HepG2 (cell line): ENCODE measurements at regions not wholly inside any gene's neighbourhood (a gene's known extent, or its start where the extent isn't known, plus 50 kb on each side); places are given as distances from the start of the nearest gene placed in this dataset.

Experiments used
- ATAC-seq: fragments of 200-7000 bp; cut with Tn5 transposase; 3 replicates; pipeline ENCODE4 v1.9.1; 2020; ENCODE audit warnings: mild to moderate bottlenecking, moderate library complexity
- BruUV-seq: library from RNA; stranded (reverse); fragments of 400-500 nt; replicated peaks from 2 replicates; lab custom pipeline; 2021; lab: Mats Ljungman, UMichigan
- CTCF ChIA-PET: fragments of 300-600 bp; formaldehyde crosslinking; extraction: SDS; loops from one replicate; lab custom pipeline; 2021; ENCODE audit warnings: low total read pairs, inconsistent platforms, low intra/inter-chr PET ratio; lab: Yijun Ruan, JAX
- POLR2A ChIA-PET: fragments of 350-600 bp; sonication (Branson Sonifier 250); formaldehyde crosslinking; loops from one replicate; lab custom pipeline; 2020; ENCODE audit warnings: antibody characterized with exemption, inconsistent platforms; lab: Yijun Ruan, JAX
- DNase-seq: peaks from one replicate; pipeline ENCODE4 v3.0.0-alpha.2; 2015; ENCODE audit warnings: low spot score
- FAIRE-seq: peaks from 3 replicates; lab custom pipeline; 2011; peaks lifted over from hg19 to GRCh38; lab: Jason Lieb, UNC
- H2AFZ ChIP-seq: one replicate; pipeline ENCODE4 v1.6.1; 2011; ENCODE audit warnings: low read length, inconsistent platforms
- H3K27ac ChIP-seq: fragments of 300-600 bp; 3 replicates; pipeline ENCODE4 v1.8.0; 2011; ENCODE audit warnings: mixed run types, mild to moderate bottlenecking, mixed read lengths, low read length, inconsistent platforms; ENCODE audit not compliant: insufficient read depth; ENCODE audit errors: extremely low read length
- H3K27me3 ChIP-seq, 2 experiments: fragments of 200-600 bp in 1 of 2; 2 replicates in 1 of 2; 3 replicates in 1 of 2; pipeline versions ENCODE4 v1.6.0 to v1.8.0; 2011; ENCODE audit warnings: low read length in 2 of 2, mild to moderate bottlenecking in 2 of 2, moderate library complexity in 2 of 2, inconsistent platforms in 1 of 2; ENCODE audit not compliant: insufficient read depth in 2 of 2, control insufficient read depth in 1 of 2
- H3K36me3 ChIP-seq, 2 experiments: fragments of 200-600 bp in 1 of 2; replicated peaks in 1 of 2; 2 replicates in 1 of 2; 3 replicates in 1 of 2; pipeline versions ENCODE4 v1.5.1 to v1.8.0; 2011; ENCODE audit warnings: low read length in 2 of 2, inconsistent platforms in 1 of 2; ENCODE audit not compliant: insufficient read depth in 2 of 2, control insufficient read depth in 1 of 2
- H3K4me1 ChIP-seq: 2 replicates; pipeline ENCODE4 v1.5.1; 2012; ENCODE audit warnings: low read length, inconsistent platforms; ENCODE audit not compliant: insufficient read depth
- H3K4me2 ChIP-seq: 2 replicates; pipeline ENCODE4 v1.6.0; 2011; ENCODE audit warnings: low read depth, low read length, inconsistent platforms
- H3K4me3 ChIP-seq, 3 experiments: fragments of 200-600 bp in 1 of 3; sonication (generic), shearing (Covaris generic) in 1 of 3; replicated peaks in 1 of 3; 2 replicates each; pipeline ENCODE4 v1.5.1; 2011 to 2016; ENCODE audit warnings: low read length in 3 of 3, inconsistent platforms in 2 of 3, low read depth in 2 of 3, mild to moderate bottlenecking in 2 of 3, control low read depth in 1 of 3, mixed read lengths in 1 of 3; ENCODE audit not compliant: insufficient read depth in 1 of 3
- H3K79me2 ChIP-seq: one replicate; pipeline ENCODE4 v1.6.1; 2011; ENCODE audit warnings: low read length, inconsistent platforms; ENCODE audit not compliant: insufficient read depth
- H3K9ac ChIP-seq: 2 replicates; pipeline ENCODE4 v1.6.0; 2011; ENCODE audit warnings: mild to moderate bottlenecking, low read depth, low read length, inconsistent platforms; ENCODE audit not compliant: insufficient read depth
- H3K9me3 ChIP-seq: 2 replicates; pipeline ENCODE4 v1.5.1; 2012; ENCODE audit warnings: mild to moderate bottlenecking, low read length
- H4K20me1 ChIP-seq: 2 replicates; pipeline ENCODE4 v1.6.0; 2011; ENCODE audit warnings: inconsistent platforms, mild to moderate bottlenecking, low read length, moderate library complexity; ENCODE audit not compliant: insufficient read depth
- GRHL1 ChIP-seq: sonication (generic); formaldehyde crosslinking; conservative IDR thresholded peaks from 2 replicates; pipeline ENCODE4 v1.8.0; 2022; ENCODE audit warnings: missing genetic modification reagents
- HNRNPL ChIP-seq: fragments of 200-400 bp; formaldehyde crosslinking; IDR thresholded peaks from 2 replicates; pipeline ENCODE4 v1.6.1; 2017; ENCODE audit warnings: mild to moderate bottlenecking, low read depth, low read length
- NFYB ChIP-seq: sonication (generic); formaldehyde crosslinking; IDR thresholded peaks from 2 replicates; pipeline ENCODE4 v1.4.0; 2020; ENCODE audit warnings: missing genetic modification reagents
- NKX3-1 ChIP-seq: sonication (generic); formaldehyde crosslinking; IDR thresholded peaks from 2 replicates; pipeline ENCODE4 v1.5.0; 2020; ENCODE audit warnings: missing genetic modification reagents
- POLR2AphosphoS2 ChIP-seq: IDR thresholded peaks from 2 replicates; pipeline ENCODE4 v1.6.1; 2011; ENCODE audit warnings: low read depth, low read length, improper control_type of control experiment
- RBFOX2 ChIP-seq: fragments of 200-400 bp; formaldehyde crosslinking; IDR thresholded peaks from 2 replicates; pipeline ENCODE4 v1.6.1; 2017; ENCODE audit warnings: low read depth, mild to moderate bottlenecking, low read length
- SKI ChIP-seq: fragments of 450-650 bp; IDR thresholded peaks from one replicate; pipeline ENCODE4 v1.6.1; 2018; ENCODE audit warnings: mild to moderate bottlenecking; ENCODE audit not compliant: partially characterized antibody
- TEAD2 ChIP-seq: sonication (generic); formaldehyde crosslinking; IDR thresholded peaks from 2 replicates; pipeline ENCODE4 v1.9.0; 2021; ENCODE audit warnings: missing genetic modification reagents
- TSC22D2 ChIP-seq: sonication (generic); formaldehyde crosslinking; IDR thresholded peaks from 2 replicates; pipeline ENCODE4 v1.5.1; 2020; ENCODE audit warnings: missing genetic modification reagents, mild to moderate bottlenecking, borderline replicate concordance
- USF2 ChIP-seq, 2 experiments: sonication (generic) in 1 of 2; formaldehyde crosslinking in 1 of 2; IDR thresholded peaks; 2 replicates each; pipeline versions ENCODE4 v1.5.1 to v1.6.1; 2011 to 2020; ENCODE audit warnings: borderline replicate concordance in 1 of 2, low read depth in 1 of 2, low read length in 1 of 2, mild to moderate bottlenecking in 1 of 2, missing genetic modification reagents in 1 of 2, moderate library complexity in 1 of 2
- ZNF331 ChIP-seq: sonication (generic); formaldehyde crosslinking; IDR thresholded peaks from 2 replicates; pipeline ENCODE4 v1.4.0; 2020; ENCODE audit warnings: missing genetic modification reagents
- WGBS: methylation state at CpG from one replicate; pipeline ENCODE4 v1.1.6; 2017; ENCODE audit warnings: low lambda C conversion rate; 5-methylcytosine and 5-hydroxymethylcytosine counted together
- in situ Hi-C: cut with HindIII; loops from 2 replicates; pipeline ENCODE4 v1.10.0; 2017; ENCODE audit warnings: low pct_unique_long_range_greater_than_20kb; ENCODE audit not compliant: extremely low pct_ligation_motif_present
- intact Hi-C: fragments of 100-400 bp; cut with micrococcal nuclease; formaldehyde crosslinking; loops from one replicate; pipeline ENCODE4 v1.10.0; 2022; ENCODE audit not compliant: unreplicated experiment
- TF ChIP-seq, protein P1 (sequence below): sonication (generic); formaldehyde crosslinking; IDR thresholded peaks from 2 replicates; pipeline ENCODE4 v1.4.0; 2020; ENCODE audit warnings: missing genetic modification reagents, borderline replicate concordance

GRCh38 chr1:147079400-147080005 is 92.8 kb downstream of the PRKAB2 start (continued):
- TF ChIP-seq USF2 (IDR thresholded peaks at IDR 0.05; ENCODE audit: low read depth, low read length), result no peak
- TF ChIP-seq USF2 (CRISPR knock-in tag; IDR thresholded peaks at IDR 0.05; ENCODE audit: borderline replicate concordance), result no peak
- no peak for TF ChIP-seq NFYB (CRISPR knock-in tag)

DNA sequence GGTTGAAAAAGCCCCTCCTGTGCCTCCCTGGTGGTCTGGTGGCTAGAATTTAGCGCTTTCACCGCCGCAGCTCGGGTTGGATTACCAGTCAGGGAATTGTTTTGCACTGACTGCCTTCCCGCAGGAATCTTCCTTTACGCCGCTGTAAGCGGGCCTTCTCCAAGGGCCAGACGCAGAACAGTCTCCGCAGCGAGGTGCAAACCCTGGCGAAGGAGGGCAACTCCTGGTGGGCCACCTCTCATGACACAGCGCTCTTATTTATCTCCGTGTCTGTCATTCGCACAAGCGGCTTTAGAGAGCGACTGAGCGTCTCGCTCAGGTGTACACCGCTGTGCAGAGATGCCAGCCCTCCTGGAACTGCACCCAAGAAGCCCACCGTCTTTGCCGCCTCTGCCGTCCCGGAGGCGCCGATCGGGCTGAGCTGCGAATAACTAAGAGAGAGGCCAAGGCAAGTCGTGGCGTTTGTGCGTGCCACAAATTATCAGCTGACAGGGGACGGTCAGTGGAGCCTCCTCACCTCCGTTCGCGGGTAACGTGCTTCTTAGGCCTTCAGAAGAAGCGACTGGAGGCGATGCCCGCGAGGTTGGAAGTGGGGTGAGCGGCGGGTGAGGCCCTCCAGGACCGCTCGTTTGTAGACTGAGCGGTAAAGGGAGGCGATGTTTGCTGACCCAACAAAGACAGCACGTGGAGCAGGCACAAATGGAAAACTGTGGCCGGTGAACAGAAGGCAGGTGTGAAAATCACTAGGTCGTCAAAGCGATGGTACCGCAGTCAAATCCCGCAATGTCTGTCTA is 93.5 kb downstream of the PRKAB2 start:
- Histone ChIP-seq H3K4me2 (no peak overlapping the region), H3K79me2 (no peaks in the 10 kb centered on the region), H3K36me3 (no peaks in the 10 kb centered on the region), H3K27me3 (peaks cover 0 to 31% of the 10 kb centered on the region in 2 experiments; a peak in 2 of 5 replicates), H2AFZ (no peak overlapping the region), H3K4me3 (no peak overlapping the region), H3K9ac (no peak overlapping the region), H3K9me3 (no peaks in the 10 kb centered on the region), H4K20me1 (no peaks in the 10 kb centered on the region), H3K4me1 (peaks cover 3% of the 10 kb centered on the region; the same call in 1 of the 2 replicates), H3K27ac (no peak overlapping the region)
- ATAC-seq (no peak), FAIRE-seq (no peak), DNase-seq (no peak)
- no TSS peak for BruUV-seq
- intact Hi-C loops (no loop called here), in situ Hi-C loops (no loop called here)
- ChIA-PET POLR2A (no interaction called here), CTCF (no interaction called here)
- WGBS, result 83% methylated on average over 48 of the region's 52 CpGs
- TF ChIP-seq ZNF331 (CRISPR knock-in tag) (no peak), TSC22D2 (CRISPR knock-in tag) (no peak), RBFOX2 (no peak), NKX3-1 (CRISPR knock-in tag) (no peak), GRHL1 (CRISPR knock-in tag) (no peak), SKI (no peak), POLR2AphosphoS2 (no peak), TEAD2 (CRISPR knock-in tag) (no peak), HNRNPL (no peak)
- TF ChIP-seq, protein P1, sequence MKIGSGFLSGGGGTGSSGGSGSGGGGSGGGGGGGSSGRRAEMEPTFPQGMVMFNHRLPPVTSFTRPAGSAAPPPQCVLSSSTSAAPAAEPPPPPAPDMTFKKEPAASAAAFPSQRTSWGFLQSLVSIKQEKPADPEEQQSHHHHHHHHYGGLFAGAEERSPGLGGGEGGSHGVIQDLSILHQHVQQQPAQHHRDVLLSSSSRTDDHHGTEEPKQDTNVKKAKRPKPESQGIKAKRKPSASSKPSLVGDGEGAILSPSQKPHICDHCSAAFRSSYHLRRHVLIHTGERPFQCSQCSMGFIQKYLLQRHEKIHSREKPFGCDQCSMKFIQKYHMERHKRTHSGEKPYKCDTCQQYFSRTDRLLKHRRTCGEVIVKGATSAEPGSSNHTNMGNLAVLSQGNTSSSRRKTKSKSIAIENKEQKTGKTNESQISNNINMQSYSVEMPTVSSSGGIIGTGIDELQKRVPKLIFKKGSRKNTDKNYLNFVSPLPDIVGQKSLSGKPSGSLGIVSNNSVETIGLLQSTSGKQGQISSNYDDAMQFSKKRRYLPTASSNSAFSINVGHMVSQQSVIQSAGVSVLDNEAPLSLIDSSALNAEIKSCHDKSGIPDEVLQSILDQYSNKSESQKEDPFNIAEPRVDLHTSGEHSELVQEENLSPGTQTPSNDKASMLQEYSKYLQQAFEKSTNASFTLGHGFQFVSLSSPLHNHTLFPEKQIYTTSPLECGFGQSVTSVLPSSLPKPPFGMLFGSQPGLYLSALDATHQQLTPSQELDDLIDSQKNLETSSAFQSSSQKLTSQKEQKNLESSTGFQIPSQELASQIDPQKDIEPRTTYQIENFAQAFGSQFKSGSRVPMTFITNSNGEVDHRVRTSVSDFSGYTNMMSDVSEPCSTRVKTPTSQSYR (CRISPR knock-in tag), result no peak
